IMR-90 (cell line): ENCODE measurements at regions not wholly inside any gene's neighbourhood (a gene's known extent, or its start where the extent isn't known, plus 50 kb on each side); places are given as distances from the start of the nearest gene placed in this dataset.

ENCODE experiments used
- ATAC-seq: fragments of 200-7000 bp; cut with Tn5 transposase; 2 replicates; pipeline ENCODE4 v1.9.1; 2020; ENCODE audit warnings: low read depth, mild to moderate bottlenecking, moderate library complexity
- BruUV-seq: library from RNA; stranded (reverse); fragments of 400-500 nt; replicated peaks from 2 replicates; lab custom pipeline; 2021; lab: Mats Ljungman, UMichigan
- CTCF ChIA-PET: fragments of 300-600 bp; formaldehyde crosslinking; extraction: SDS; loops from one replicate; lab custom pipeline; 2021; ENCODE audit warnings: antibody characterized with exemption; lab: Yijun Ruan, JAX
- POLR2A ChIA-PET: fragments of 300-600 bp; sonication (Branson Sonifier 250); formaldehyde crosslinking; loops from one replicate; lab custom pipeline; 2022; ENCODE audit warnings: antibody characterized with exemption; ENCODE audit not compliant: unreplicated experiment; lab: Charles Lee
- DNase-seq: peaks from one replicate; pipeline ENCODE4 v3.0.0; 2013
- H2AFZ ChIP-seq: replicated peaks from 2 replicates; pipeline ENCODE3; 2013; ENCODE audit warnings: low read length, mild to moderate bottlenecking; ENCODE audit not compliant: poor library complexity
- H2AK5ac ChIP-seq: 2 replicates; pipeline ENCODE4 v1.6.1; 2013; ENCODE audit warnings: low read depth, low read length, inconsistent platforms
- H2AK9ac ChIP-seq: replicated peaks from 2 replicates; pipeline ENCODE3; 2013; ENCODE audit warnings: mild to moderate bottlenecking, low read depth, low read length, moderate library complexity; ENCODE audit not compliant: poor library complexity
- H2BK120ac ChIP-seq: 2 replicates; pipeline ENCODE4 v1.6.1; 2013; ENCODE audit warnings: low read depth, low read length, inconsistent platforms
- H2BK15ac ChIP-seq: 3 replicates; pipeline ENCODE4 v1.6.1; 2013; ENCODE audit warnings: low read depth, low read length, inconsistent platforms
- H2BK20ac ChIP-seq: 2 replicates; pipeline ENCODE4 v1.6.1; 2013; ENCODE audit warnings: low read depth, mild to moderate bottlenecking, inconsistent platforms, low read length, moderate library complexity
- H2BK5ac ChIP-seq: 2 replicates; pipeline ENCODE4 v1.6.1; 2013; ENCODE audit warnings: mild to moderate bottlenecking, low read depth, low read length, inconsistent platforms; ENCODE audit not compliant: poor library complexity, severe bottlenecking
- H3K14ac ChIP-seq: replicated peaks from 2 replicates; pipeline ENCODE4 v1.6.1; 2013; ENCODE audit warnings: low read depth, low read length, inconsistent platforms
- H3K18ac ChIP-seq: 2 replicates; pipeline ENCODE4 v1.6.1; 2013; ENCODE audit warnings: low read depth, low read length, control low read depth
- H3K23ac ChIP-seq: 2 replicates; pipeline ENCODE4 v1.6.1; 2013; ENCODE audit warnings: low read depth, low read length, inconsistent platforms
- H3K27ac ChIP-seq: 2 replicates; pipeline ENCODE4 v1.5.1; 2013; ENCODE audit warnings: mild to moderate bottlenecking, control low read depth, low read length; ENCODE audit not compliant: insufficient read depth
- H3K27me3 ChIP-seq: 2 replicates; pipeline ENCODE4 v1.6.1; 2013; ENCODE audit warnings: low read length; ENCODE audit not compliant: control insufficient read depth, insufficient read depth
- H3K36me3 ChIP-seq: 2 replicates; pipeline ENCODE4 v1.6.1; 2013; ENCODE audit warnings: low read length, mixed read lengths; ENCODE audit not compliant: control insufficient read depth, insufficient read depth
- H3K4ac ChIP-seq: 2 replicates; pipeline ENCODE4 v1.6.1; 2013; ENCODE audit warnings: low read depth, low read length, inconsistent platforms
- H3K4me1 ChIP-seq: 2 replicates; pipeline ENCODE4 v1.6.1; 2013; ENCODE audit warnings: low read length, mixed read lengths; ENCODE audit not compliant: control insufficient read depth, insufficient read depth
- H3K4me2 ChIP-seq: 2 replicates; pipeline ENCODE4 v1.6.1; 2013; ENCODE audit warnings: low read depth, mild to moderate bottlenecking, control low read depth, low read length, moderate library complexity
- H3K4me3 ChIP-seq: 2 replicates; pipeline ENCODE4 v1.5.1; 2013; ENCODE audit warnings: low read depth, mild to moderate bottlenecking, control low read depth, low read length, moderate library complexity; ENCODE audit not compliant: insufficient read depth
- H3K56ac ChIP-seq: 2 replicates; pipeline ENCODE4 v1.6.1; 2013; ENCODE audit warnings: low read length, inconsistent platforms; ENCODE audit not compliant: insufficient read depth; ENCODE audit errors: extremely low read depth
- H3K79me1 ChIP-seq, 2 experiments: 2 replicates each; pipeline ENCODE4 v1.6.1; 2013; ENCODE audit warnings: low read length in 2 of 2, inconsistent platforms in 1 of 2, low read depth in 1 of 2
- H3K9ac ChIP-seq: 2 replicates; pipeline ENCODE4 v1.6.1; 2013; ENCODE audit warnings: low read depth, low read length, control low read depth
- H3K9me1 ChIP-seq: 2 replicates; pipeline ENCODE4 v1.6.1; 2013; ENCODE audit warnings: low read length, inconsistent platforms; ENCODE audit not compliant: insufficient read depth
- H3K9me3 ChIP-seq: 2 replicates; pipeline ENCODE4 v1.6.1; 2013; ENCODE audit warnings: low read length; ENCODE audit not compliant: control insufficient read depth, insufficient read depth
- H4K20me1 ChIP-seq: 2 replicates; pipeline ENCODE4 v1.6.1; 2013; ENCODE audit warnings: low read length, inconsistent platforms; ENCODE audit not compliant: insufficient read depth
- H4K5ac ChIP-seq: 2 replicates; pipeline ENCODE4 v1.6.1; 2013; ENCODE audit warnings: mild to moderate bottlenecking, low read depth, low read length, control low read depth
- H4K8ac ChIP-seq, 2 experiments: 2 replicates each; pipeline ENCODE4 v1.6.1; 2013; ENCODE audit warnings: low read depth in 2 of 2, low read length in 2 of 2, control low read depth in 1 of 2, inconsistent platforms in 1 of 2
- H4K91ac ChIP-seq: 2 replicates; pipeline ENCODE4 v1.6.1; 2013; ENCODE audit warnings: low read depth, low read length, inconsistent platforms; ENCODE audit not compliant: insufficient read depth
- BHLHE40 ChIP-seq: fragments of 150-350 bp; IDR thresholded peaks from 2 replicates; pipeline ENCODE4 v1.6.1; 2016; ENCODE audit warnings: mild to moderate bottlenecking, low read depth, low read length
- CEBPB ChIP-seq: IDR thresholded peaks from 2 replicates; pipeline ENCODE4 v1.6.1; 2012; ENCODE audit warnings: low read depth, low read length, improper control_type of control experiment
- CHD1 ChIP-seq: IDR thresholded peaks from 2 replicates; pipeline ENCODE4 v1.6.1; 2012; ENCODE audit warnings: low read depth, low read length, improper control_type of control experiment
- FOS ChIP-seq: fragments of 150-350 bp; IDR thresholded peaks from 2 replicates; pipeline ENCODE4 v1.6.1; 2016; ENCODE audit warnings: low read depth, low read length
- MAFK ChIP-seq: IDR thresholded peaks from 2 replicates; pipeline ENCODE4 v1.6.1; 2012; ENCODE audit warnings: low read depth, low read length, improper control_type of control experiment
- MAZ ChIP-seq: IDR thresholded peaks from 2 replicates; pipeline ENCODE4 v1.6.1; 2012; ENCODE audit warnings: low read depth, mild to moderate bottlenecking, low read length, improper control_type of control experiment, moderate library complexity, borderline replicate concordance
- MXI1 ChIP-seq: IDR thresholded peaks from 2 replicates; pipeline ENCODE4 v1.6.1; 2012; ENCODE audit warnings: low read depth, mild to moderate bottlenecking, low read length, moderate library complexity, borderline replicate concordance
- NFE2L2 ChIP-seq: fragments of 150-350 bp; IDR thresholded peaks from 2 replicates; pipeline ENCODE4 v1.6.1; 2016; ENCODE audit warnings: low read depth, mild to moderate bottlenecking, low read length
- POLR2A ChIP-seq: IDR thresholded peaks from 2 replicates; pipeline ENCODE4 v1.6.1; 2012; ENCODE audit warnings: mild to moderate bottlenecking, low read depth, low read length
- RAD21 ChIP-seq: IDR thresholded peaks from 2 replicates; pipeline ENCODE4 v1.6.1; 2012; ENCODE audit warnings: low read length, improper control_type of control experiment
- RCOR1 ChIP-seq: IDR thresholded peaks from 2 replicates; pipeline ENCODE4 v1.6.1; 2012; ENCODE audit warnings: mild to moderate bottlenecking, low read length, improper control_type of control experiment; ENCODE audit not compliant: insufficient replicate concordance
- RFX5 ChIP-seq: IDR thresholded peaks from 2 replicates; pipeline ENCODE4 v1.8.0; 2012; ENCODE audit warnings: low read depth, mild to moderate bottlenecking, low read length, moderate library complexity
- SMC3 ChIP-seq: fragments of 150-350 bp; IDR thresholded peaks from 2 replicates; pipeline ENCODE4 v1.6.1; 2016; ENCODE audit warnings: low read depth, mild to moderate bottlenecking, antibody characterized with exemption, low read length, moderate library complexity
- WGBS, 2 experiments: methylation state at CpG; one replicate each; pipeline versions ENCODE4 v1.1.5 to v1.1.7; 2013; ENCODE audit warnings: missing lambda C conversion rate in 2 of 2; ENCODE audit not compliant: insufficient read length in 1 of 2; ENCODE audit errors: extremely low coverage in 2 of 2; 5-methylcytosine and 5-hydroxymethylcytosine counted together
- dilution Hi-C: fragments of 300-500 bp; cut with HindIII; formaldehyde crosslinking; loops from one replicate; pipeline ENCODE4 v1.14.3; 2018; ENCODE audit warnings: low sequenced_read_pairs; ENCODE audit not compliant: unreplicated experiment
- in situ Hi-C: fragments of 300-500 bp; cut with MboI; formaldehyde crosslinking; loops from 3 replicates; pipeline ENCODE4 v1.14.3; 2019; ENCODE audit warnings: low sequenced_read_pairs, inconsistent platforms, mixed read lengths
- intact Hi-C: fragments of 100-400 bp; cut with micrococcal nuclease; formaldehyde crosslinking; loops from 2 replicates; pipeline ENCODE4 v1.10.0; 2022
- TF ChIP-seq, protein P1 (sequence below): fragments of 150-350 bp; IDR thresholded peaks from 2 replicates; pipeline ENCODE4 v1.6.1; 2016; ENCODE audit warnings: low read depth, mild to moderate bottlenecking, low read length, moderate library complexity, borderline replicate concordance
- TF ChIP-seq, protein P2 (sequence below): conservative IDR thresholded peaks from 2 replicates; pipeline ENCODE4 v1.5.1; 2012; ENCODE audit warnings: mild to moderate bottlenecking, low read depth, low read length, improper control_type of control experiment
- TF ChIP-seq, protein P3 (sequence below): fragments of 150-350 bp; IDR thresholded peaks from 2 replicates; pipeline ENCODE4 v1.6.1; 2017; ENCODE audit warnings: mild to moderate bottlenecking, antibody characterized with exemption, low read length, low read depth

- H3K79me1 ChIP-seq: no peaks in the 10 kb centered on the region
- H3K27ac ChIP-seq: no peak overlapping the region
- no peaks in the 10 kb centered on the region for H3K9me1 ChIP-seq
- no peak overlapping the region for H2AFZ ChIP-seq
- ChIA-PET CTCF (no interaction called here), POLR2A (no interaction called here)
- no peak overlapping the region for H4K91ac ChIP-seq
- H4K20me1 ChIP-seq: no peaks in the 10 kb centered on the region
- no peak overlapping the region for H3K14ac ChIP-seq
- H2BK5ac ChIP-seq: no peak overlapping the region
- no peak for DNase-seq
- H3K18ac ChIP-seq: no peak overlapping the region
- no peak overlapping the region for H2BK120ac ChIP-seq
- dilution Hi-C loops (no loop called here), in situ Hi-C loops (no loop called here), intact Hi-C loops (no loop called here)
- no peak overlapping the region for H2AK5ac ChIP-seq
- no peak overlapping the region for H4K5ac ChIP-seq
- H3K4me3 ChIP-seq: no peak overlapping the region
- no peak overlapping the region for H3K9ac ChIP-seq
- H3K23ac ChIP-seq: no peak overlapping the region
- TF ChIP-seq CEBPB: no peak
- TF ChIP-seq BHLHE40: no peak
- TF ChIP-seq SMC3: no peak
- no peak for TF ChIP-seq NFE2L2
- TF ChIP-seq POLR2A: no peak
- TF ChIP-seq MAZ: no peak
- TF ChIP-seq, protein P1, sequence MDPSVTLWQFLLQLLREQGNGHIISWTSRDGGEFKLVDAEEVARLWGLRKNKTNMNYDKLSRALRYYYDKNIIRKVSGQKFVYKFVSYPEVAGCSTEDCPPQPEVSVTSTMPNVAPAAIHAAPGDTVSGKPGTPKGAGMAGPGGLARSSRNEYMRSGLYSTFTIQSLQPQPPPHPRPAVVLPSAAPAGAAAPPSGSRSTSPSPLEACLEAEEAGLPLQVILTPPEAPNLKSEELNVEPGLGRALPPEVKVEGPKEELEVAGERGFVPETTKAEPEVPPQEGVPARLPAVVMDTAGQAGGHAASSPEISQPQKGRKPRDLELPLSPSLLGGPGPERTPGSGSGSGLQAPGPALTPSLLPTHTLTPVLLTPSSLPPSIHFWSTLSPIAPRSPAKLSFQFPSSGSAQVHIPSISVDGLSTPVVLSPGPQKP: no peak
- TF ChIP-seq, protein P2, sequence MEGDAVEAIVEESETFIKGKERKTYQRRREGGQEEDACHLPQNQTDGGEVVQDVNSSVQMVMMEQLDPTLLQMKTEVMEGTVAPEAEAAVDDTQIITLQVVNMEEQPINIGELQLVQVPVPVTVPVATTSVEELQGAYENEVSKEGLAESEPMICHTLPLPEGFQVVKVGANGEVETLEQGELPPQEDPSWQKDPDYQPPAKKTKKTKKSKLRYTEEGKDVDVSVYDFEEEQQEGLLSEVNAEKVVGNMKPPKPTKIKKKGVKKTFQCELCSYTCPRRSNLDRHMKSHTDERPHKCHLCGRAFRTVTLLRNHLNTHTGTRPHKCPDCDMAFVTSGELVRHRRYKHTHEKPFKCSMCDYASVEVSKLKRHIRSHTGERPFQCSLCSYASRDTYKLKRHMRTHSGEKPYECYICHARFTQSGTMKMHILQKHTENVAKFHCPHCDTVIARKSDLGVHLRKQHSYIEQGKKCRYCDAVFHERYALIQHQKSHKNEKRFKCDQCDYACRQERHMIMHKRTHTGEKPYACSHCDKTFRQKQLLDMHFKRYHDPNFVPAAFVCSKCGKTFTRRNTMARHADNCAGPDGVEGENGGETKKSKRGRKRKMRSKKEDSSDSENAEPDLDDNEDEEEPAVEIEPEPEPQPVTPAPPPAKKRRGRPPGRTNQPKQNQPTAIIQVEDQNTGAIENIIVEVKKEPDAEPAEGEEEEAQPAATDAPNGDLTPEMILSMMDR: no peak
- no peak for TF ChIP-seq CHD1
- TF ChIP-seq FOS: no peak
- TF ChIP-seq, protein P3, sequence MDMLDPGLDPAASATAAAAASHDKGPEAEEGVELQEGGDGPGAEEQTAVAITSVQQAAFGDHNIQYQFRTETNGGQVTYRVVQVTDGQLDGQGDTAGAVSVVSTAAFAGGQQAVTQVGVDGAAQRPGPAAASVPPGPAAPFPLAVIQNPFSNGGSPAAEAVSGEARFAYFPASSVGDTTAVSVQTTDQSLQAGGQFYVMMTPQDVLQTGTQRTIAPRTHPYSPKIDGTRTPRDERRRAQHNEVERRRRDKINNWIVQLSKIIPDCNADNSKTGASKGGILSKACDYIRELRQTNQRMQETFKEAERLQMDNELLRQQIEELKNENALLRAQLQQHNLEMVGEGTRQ: no peak
- TF ChIP-seq MXI1: no peak
- TF ChIP-seq RFX5: no peak
- no peak for TF ChIP-seq MAFK
- TF ChIP-seq RAD21: no peak
- no peak for TF ChIP-seq RCOR1
- no peak overlapping the region for H4K8ac ChIP-seq
- no peak overlapping the region for H2BK15ac ChIP-seq
- H3K36me3 ChIP-seq: no peaks in the 10 kb centered on the region
- no peak overlapping the region for H3K4me2 ChIP-seq
- no peak overlapping the region for H2AK9ac ChIP-seq
- no CpG with 5 or more reads among the region's 5 CpGs for WGBS, 2 experiments
- H3K4me1 ChIP-seq: no peaks in the 10 kb centered on the region
- no TSS peak for BruUV-seq
- peaks cover 2% of the 10 kb centered on the region; the same call in 1 of the 2 replicates for H3K9me3 ChIP-seq
- no peak overlapping the region for H3K56ac ChIP-seq
- H3K27me3 ChIP-seq: no peaks in the 10 kb centered on the region
- H2BK20ac ChIP-seq: no peak overlapping the region
- no peak overlapping the region for H3K4ac ChIP-seq
- no peak for ATAC-seq
These were observed 493.9 kb downstream of the TMA16 start for GRCh38 chr4:163988391-163988790.
